PC-3 (cell line): ENCODE measurements at regions not wholly inside any gene's neighbourhood (a gene's known extent, or its start where the extent isn't known, plus 50 kb on each side); places are given as distances from the start of the nearest gene placed in this dataset.

Experiments used
- ATAC-seq: fragments of 200-7000 bp; cut with Tn5 transposase; 2 replicates; pipeline ENCODE4 v1.9.1; 2020; ENCODE audit warnings: mild to moderate bottlenecking, moderate library complexity
- BruUV-seq: library from RNA; stranded (reverse); fragments of 400-500 nt; replicated peaks from 2 replicates; lab custom pipeline; 2021; lab: Mats Ljungman, UMichigan
- CTCF ChIA-PET: fragments of 300-600 bp; sonication (Branson Sonifier 250); formaldehyde crosslinking; loops from one replicate; lab custom pipeline; 2022; ENCODE audit warnings: antibody characterized with exemption; lab: Charles Lee
- POLR2A ChIA-PET: fragments of 300-600 bp; sonication (Branson Sonifier 250); formaldehyde crosslinking; loops from one replicate; lab custom pipeline; 2022; ENCODE audit warnings: antibody characterized with exemption; ENCODE audit not compliant: unreplicated experiment; lab: Charles Lee
- DNase-seq: peaks from one replicate; pipeline ENCODE4 v3.0.0-alpha.2; 2015
- H2AFZ ChIP-seq: fragments of 300-600 bp; sonication (generic); 2 replicates; pipeline ENCODE4 v1.6.0; 2016; ENCODE audit warnings: antibody characterized with exemption, low read length
- H3F3A ChIP-seq: fragments of 300-600 bp; sonication (generic); one replicate; pipeline ENCODE4 v1.6.0; 2017; ENCODE audit warnings: antibody characterized with exemption, low read length, control low read depth, mild to moderate bottlenecking; ENCODE audit not compliant: unreplicated experiment
- H3K27ac ChIP-seq: fragments of 300-600 bp; sonication (generic); 2 replicates; pipeline ENCODE4 v1.5.1; 2016; ENCODE audit warnings: mild to moderate bottlenecking, low read length
- H3K27me3 ChIP-seq: fragments of 300-600 bp; sonication (generic); 2 replicates; pipeline ENCODE4 v1.6.1; 2016; ENCODE audit warnings: low read length, mixed read lengths
- H3K36me3 ChIP-seq: fragments of 300-600 bp; sonication (generic); 2 replicates; pipeline ENCODE4 v1.6.1; 2016; ENCODE audit warnings: low read depth, mixed run types, low read length, mixed read lengths
- H3K4me1 ChIP-seq: fragments of 300-600 bp; sonication (generic); 2 replicates; pipeline ENCODE4 v1.5.1; 2016; ENCODE audit warnings: low read length; ENCODE audit not compliant: insufficient read depth
- H3K4me2 ChIP-seq: fragments of 300-600 bp; sonication (generic); 2 replicates; pipeline ENCODE4 v1.6.0; 2016; ENCODE audit warnings: low read length
- H3K4me3 ChIP-seq: fragments of 300-600 bp; sonication (generic); 2 replicates; pipeline ENCODE4 v1.5.1; 2016; ENCODE audit warnings: mild to moderate bottlenecking, low read length, mixed read lengths
- H3K79me2 ChIP-seq: fragments of 300-600 bp; sonication (generic); 2 replicates; pipeline ENCODE4 v1.6.1; 2017; ENCODE audit warnings: low read length, mixed read lengths
- H3K9ac ChIP-seq: fragments of 300-600 bp; sonication (generic); 2 replicates; pipeline ENCODE4 v1.6.0; 2016; ENCODE audit warnings: mild to moderate bottlenecking, low read length
- H3K9me2 ChIP-seq: fragments of 300-600 bp; sonication (generic); replicated peaks from 2 replicates; pipeline ENCODE4 v1.6.1; 2016; ENCODE audit warnings: mixed run types, low read length, mixed read lengths
- H3K9me3 ChIP-seq: fragments of 300-600 bp; sonication (generic); 2 replicates; pipeline ENCODE4 v1.6.1; 2016; ENCODE audit warnings: low read length, mixed read lengths
- H4K20me1 ChIP-seq: fragments of 300-600 bp; sonication (generic); 2 replicates; pipeline ENCODE4 v1.6.1; 2016; ENCODE audit warnings: low read length, mixed read lengths
- CTCF ChIP-seq: fragments of 300-600 bp; sonication (generic); conservative IDR thresholded peaks from 2 replicates; pipeline ENCODE4 v1.5.1; 2017; ENCODE audit warnings: antibody characterized with exemption, low read depth, mild to moderate bottlenecking, low read length
- EZH2 ChIP-seq: fragments of 300-600 bp; sonication (generic); IDR thresholded peaks from one replicate; pipeline ENCODE4 v1.6.1; 2017; ENCODE audit warnings: antibody characterized with exemption, mild to moderate bottlenecking, low read length; ENCODE audit not compliant: unreplicated experiment
- EZH2phosphoT487 ChIP-seq: fragments of 300-600 bp; sonication (generic); IDR thresholded peaks from 2 replicates; pipeline ENCODE4 v1.6.1; 2018; ENCODE audit warnings: mild to moderate bottlenecking, antibody characterized with exemption, low read length, borderline replicate concordance
- intact Hi-C: fragments of 100-400 bp; cut with micrococcal nuclease; formaldehyde crosslinking; loops from 2 replicates; pipeline ENCODE4 v1.9.0; 2023

- ChIA-PET CTCF (interaction anchor here (0.6 to 0.7 kb wide), 3 partner anchors 28 to 180 kb away, joined by 3 to 5 read pairs (median 4); partner anchors contain the start of gene PCTP), POLR2A (no interaction called here)
- no TSS peak for BruUV-seq
- no peaks in the 10 kb centered on the region for H3K27me3 ChIP-seq
- peak overlapping the region; percentile 49 for H3K4me2 ChIP-seq
- H3K9me2 ChIP-seq: no peaks in the 10 kb centered on the region
- H3K4me3 ChIP-seq: no peak overlapping the region
- H3K4me1 ChIP-seq: peaks cover 19% of the 10 kb centered on the region
- no peak overlapping the region for H3K9ac ChIP-seq
- H2AFZ ChIP-seq: no peak overlapping the region
- ATAC-seq: peak; percentile 66
- H3K9me3 ChIP-seq: no peaks in the 10 kb centered on the region
- peak overlapping the region; percentile 61 for H3K27ac ChIP-seq
- H3K79me2 ChIP-seq: no peaks in the 10 kb centered on the region
- no peaks in the 10 kb centered on the region for H4K20me1 ChIP-seq
- DNase-seq: peak; percentile 29
- no peak for TF ChIP-seq EZH2phosphoT487
- TF ChIP-seq CTCF: no peak
- TF ChIP-seq EZH2: no peak
- intact Hi-C loops: loop anchor here (2.0 to 10.0 kb wide), 2 partner anchors 30 to 116 kb away; no protein-coding TSS in a partner anchor
- H3K36me3 ChIP-seq: no peaks in the 10 kb centered on the region
- no peaks in the 10 kb centered on the region for H3F3A ChIP-seq
Observed at GRCh38 chr17:55570391-55570790, 59.1 kb upstream of the SMIM36 start.

GRCh38 chr17:55567240-55568214, 56.3 kb upstream of the SMIM36 start:
- Histone ChIP-seq H3K27ac (no peak overlapping the region), H2AFZ (no peak overlapping the region), H3F3A (no peaks in the 10 kb centered on the region), H3K4me2 (no peak overlapping the region), H3K9me3 (no peaks in the 10 kb centered on the region), H3K9ac (no peak overlapping the region), H3K4me1 (peaks cover 19% of the 10 kb centered on the region), H4K20me1 (no peaks in the 10 kb centered on the region), H3K27me3 (0 out of 2 replicates have a peak, but pooled peaks cover 3% of the 10 kb centered on the region), H3K4me3 (no peak overlapping the region), H3K9me2 (no peaks in the 10 kb centered on the region), H3K36me3 (no peaks in the 10 kb centered on the region), H3K79me2 (no peaks in the 10 kb centered on the region)
- DNase-seq (no peak), ATAC-seq (no peak)
- POLR2A ChIA-PET: no interaction called here
- TF ChIP-seq EZH2phosphoT487: no peak
- TF ChIP-seq CTCF: no peak
- TF ChIP-seq EZH2: no peak
- CTCF ChIA-PET: no interaction called here
- BruUV-seq: no TSS peak
- intact Hi-C loops: no loop called here

GRCh38 chr17:55564081-55564480, 52.8 kb upstream of the SMIM36 start:
- Histone ChIP-seq H3K4me3 (no peak overlapping the region), H3K9ac (no peak overlapping the region), H3K9me3 (no peaks in the 10 kb centered on the region), H3K36me3 (no peaks in the 10 kb centered on the region), H3K79me2 (no peaks in the 10 kb centered on the region), H3K27ac (no peak overlapping the region), H3K27me3 (0 out of 2 replicates have a peak, but pooled peaks cover 3% of the 10 kb centered on the region), H3F3A (no peaks in the 10 kb centered on the region), H3K9me2 (no peaks in the 10 kb centered on the region), H4K20me1 (no peaks in the 10 kb centered on the region), H2AFZ (no peak overlapping the region), H3K4me1 (no peaks in the 10 kb centered on the region), H3K4me2 (no peak overlapping the region)
- no TSS peak for BruUV-seq
- ChIA-PET POLR2A (no interaction called here), CTCF (no interaction called here)
- TF ChIP-seq CTCF (no peak), EZH2phosphoT487 (no peak), EZH2 (no peak)
- intact Hi-C loops: no loop called here
- DNase-seq: no peak
- ATAC-seq: no peak
